ENCODE measurements at regions not wholly inside any gene's neighbourhood (a gene's known extent, or its start where the extent isn't known, plus 50 kb on each side); places are given as distances from the start of the nearest gene placed in this dataset.

DNA sequence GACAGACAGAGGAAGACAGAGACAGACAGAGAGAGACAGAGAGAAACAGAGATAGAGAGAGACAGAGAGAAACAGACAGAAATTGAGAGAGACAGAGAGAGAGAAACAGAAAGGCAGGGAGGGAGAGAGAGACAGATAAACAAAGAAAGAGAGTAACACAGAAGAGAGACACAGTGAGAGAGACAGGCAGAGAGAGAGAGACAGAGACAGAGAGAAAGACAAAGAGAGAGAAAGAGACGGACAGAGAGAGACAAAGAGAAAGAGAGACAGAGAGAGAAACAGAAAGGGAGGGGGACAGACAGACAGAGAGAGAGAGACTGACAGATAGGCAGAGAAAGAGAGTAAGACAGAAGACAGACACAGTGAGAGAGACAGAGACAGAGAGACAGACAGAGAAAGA, 108.5 kb upstream of the ANKRD30BL start:
- TF ChIP-seq EZH2 (IDR thresholded peaks at IDR 0.05; ENCODE audit: insufficient read depth, poor library complexity, severe bottlenecking) = no peak
- TF ChIP-seq EZH2phosphoT487 (IDR thresholded peaks at IDR 0.05; ENCODE audit: insufficient read depth, low read depth) = no peak

Measured in GM23248 (cell line).